Naive thymus-derived CD8-positive, alpha-beta T cell (primary cell): ENCODE measurements at regions not wholly inside any gene's neighbourhood (a gene's known extent, or its start where the extent isn't known, plus 50 kb on each side); places are given as distances from the start of the nearest gene placed in this dataset.

ENCODE experiments used
- ATAC-seq, 2 donors: fragments of 150-1000 bp; cut with Tn5 transposase in 1 of 2; sonication (Bioruptor Pico), chemical (Tn5 transposase) in 1 of 2; 1 replicate in 1 of 2; 2 replicates in 1 of 2; pipeline ENCODE4 v1.10.0; 2021; ENCODE audit warnings: mild to moderate bottlenecking in 2 of 2, moderate library complexity in 2 of 2
- POLR2A ChIA-PET: fragments of 350-600 bp; sonication (Branson Sonifier 250); formaldehyde crosslinking; loops from one replicate; lab custom pipeline; 2021; ENCODE audit warnings: antibody characterized with exemption; lab: Charles Lee
- DNase-seq, 10 donors: peaks; one replicate each; pipeline versions ENCODE4 v3.0.0 to v3.0.0-alpha.2; 2020 to 2022
- H3K27ac Mint-ChIP-seq, 10 donors: one replicate each; pipeline ENCODE4 v1.8.0; 2020 to 2022; ENCODE audit warnings: mild to moderate bottlenecking in 10 of 10, mixed read lengths in 10 of 10, moderate library complexity in 4 of 10, inconsistent platforms in 1 of 10
- H3K27me3 Mint-ChIP-seq, 5 donors: one replicate each; pipeline ENCODE4 v1.8.0; 2021 to 2022; ENCODE audit warnings: mixed read lengths in 5 of 5
- H3K36me3 Mint-ChIP-seq, 3 donors: one replicate each; pipeline ENCODE4 v1.8.0; 2020 to 2022; ENCODE audit warnings: mixed read lengths in 3 of 3, mild to moderate bottlenecking in 2 of 3, inconsistent platforms in 1 of 3
- H3K4me1 Mint-ChIP-seq, 4 donors: one replicate each; pipeline ENCODE4 v1.8.0; 2021 to 2022; ENCODE audit warnings: mixed read lengths in 4 of 4
- H3K4me3 Mint-ChIP-seq, 10 donors: one replicate each; pipeline ENCODE4 v1.8.0; 2020 to 2022; ENCODE audit warnings: mild to moderate bottlenecking in 10 of 10, mixed read lengths in 10 of 10, moderate library complexity in 6 of 10, inconsistent platforms in 1 of 10
- H3K9me3 Mint-ChIP-seq, 9 donors: one replicate each; pipeline ENCODE4 v1.8.0; 2020 to 2022; ENCODE audit warnings: mixed read lengths in 9 of 9, mild to moderate bottlenecking in 3 of 9, inconsistent platforms in 1 of 9, moderate library complexity in 1 of 9

DNA sequence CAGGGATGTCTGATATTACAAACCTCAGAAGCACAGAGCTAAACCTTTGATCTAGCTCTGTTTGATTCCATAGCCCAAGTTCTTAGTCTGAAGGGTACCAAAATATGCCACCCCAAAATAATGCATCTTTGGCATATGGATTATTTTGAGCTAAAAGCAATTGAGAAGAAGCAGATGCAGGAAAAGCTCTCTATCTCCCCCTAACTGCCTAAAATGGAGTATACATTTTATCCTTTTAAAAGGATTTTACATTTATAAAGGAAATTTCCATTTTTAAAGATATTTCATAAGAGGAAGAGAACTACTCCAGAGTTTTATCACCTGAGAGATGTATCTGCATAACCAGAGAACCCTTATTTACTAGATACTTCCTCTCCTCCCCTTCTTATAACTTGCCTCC lies 158.7 kb downstream of the ZNF674 start:
- H3K4me3 Mint-ChIP-seq, result no peak overlapping the region
- POLR2A ChIA-PET, result no interaction called here
- H3K4me1 Mint-ChIP-seq, result no peaks in the 10 kb centered on the region
- peaks cover 0 to 1% (median 0%) of the 10 kb centered on the region in 5 donors for H3K27me3 Mint-ChIP-seq
- no peak overlapping the region for H3K27ac Mint-ChIP-seq
- peaks cover 0 to 11% (median 0%) of the 10 kb centered on the region in 9 donors for H3K9me3 Mint-ChIP-seq
- ATAC-seq (no peak), DNase-seq (no peak)
- peaks cover 0 to 4% (median 0%) of the 10 kb centered on the region in 3 donors for H3K36me3 Mint-ChIP-seq

DNA sequence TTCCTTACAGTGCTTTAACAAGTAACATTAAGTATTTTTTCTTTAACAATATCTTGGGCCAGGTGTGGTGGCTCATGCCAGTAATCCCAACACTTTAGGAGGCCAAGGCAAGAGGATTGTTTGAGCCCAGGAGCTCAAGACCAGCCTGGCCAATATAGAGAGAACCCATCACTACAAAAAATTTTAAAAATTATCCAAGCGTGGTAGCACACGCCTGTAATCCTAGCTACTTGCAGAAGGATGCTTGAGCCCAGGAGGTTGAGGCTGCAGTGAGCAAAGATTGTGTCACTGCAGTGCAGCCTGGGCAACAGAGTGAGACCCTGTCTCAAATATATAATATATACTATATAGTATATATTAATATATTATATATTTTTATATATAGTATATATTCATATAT lies 162.2 kb downstream of the ZNF674 start:
- H3K4me3 Mint-ChIP-seq, result no peak overlapping the region
- no peak for DNase-seq

DNA sequence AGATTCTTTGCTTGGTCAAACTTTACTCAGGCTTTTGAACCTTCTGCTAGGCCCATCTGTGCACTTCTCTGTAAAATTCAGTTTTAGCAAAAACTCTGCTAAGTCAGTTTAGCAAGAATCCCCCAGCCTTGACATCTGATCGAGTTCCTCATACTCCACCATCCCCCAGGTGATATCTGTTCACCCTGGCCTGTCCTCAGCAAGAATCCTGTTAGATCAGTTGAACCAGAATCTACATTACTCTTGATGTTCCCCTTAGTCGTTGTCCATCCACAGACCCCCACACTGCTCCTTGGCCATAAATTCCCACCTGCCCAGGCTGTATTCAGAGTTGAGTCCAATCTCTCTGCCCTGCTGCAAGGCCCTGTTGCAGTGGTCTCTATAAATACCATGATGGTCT lies 162.6 kb downstream of the ZNF674 start:
- ATAC-seq (no peak), DNase-seq (no peak)
- no peak overlapping the region for H3K4me3 Mint-ChIP-seq
- H3K36me3 Mint-ChIP-seq, result no peaks in the 10 kb centered on the region
- no peaks in the 10 kb centered on the region for H3K9me3 Mint-ChIP-seq
- H3K27ac Mint-ChIP-seq, result no peak overlapping the region
- H3K27me3 Mint-ChIP-seq, result peaks cover 0 to 3% (median 0%) of the 10 kb centered on the region in 5 donors
- no peaks in the 10 kb centered on the region for H3K4me1 Mint-ChIP-seq
- POLR2A ChIA-PET, result no interaction called here

More for the DNA sequence above, 162.2 kb downstream of the ZNF674 start:
- Mint-ChIP-seq H3K27me3 (peaks cover 0 to 3% (median 0%) of the 10 kb centered on the region in 5 donors), H3K4me1 (no peaks in the 10 kb centered on the region), H3K36me3 (no peaks in the 10 kb centered on the region), H3K27ac (no peak overlapping the region), H3K9me3 (no peaks in the 10 kb centered on the region)
- no peak for ATAC-seq
- POLR2A ChIA-PET, result no interaction called here

DNA sequence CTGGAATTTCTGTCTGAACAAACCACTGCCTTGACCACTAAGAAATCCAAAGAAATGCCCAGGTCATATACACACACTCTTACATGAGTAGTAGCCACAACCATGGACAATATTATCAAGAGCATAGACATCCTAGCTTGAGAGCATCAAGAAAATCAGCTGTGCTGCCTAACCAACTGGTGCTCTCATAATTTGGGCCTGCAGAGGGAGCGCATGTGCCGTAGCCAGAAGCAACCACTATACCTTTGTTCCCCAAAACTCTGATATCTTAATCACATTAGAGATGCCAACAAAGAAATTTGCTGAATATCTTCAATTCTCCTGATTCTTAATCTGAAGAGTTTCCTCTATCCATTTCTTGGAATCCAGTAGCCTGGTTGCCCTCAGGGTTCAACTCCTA lies 163.6 kb downstream of the ZNF674 start:
- DNase-seq (peak in 4 of 10 donors; percentile 2 to 17 (median 6)), ATAC-seq (peak in 1 of 2 donors; percentile 32)
- Mint-ChIP-seq H3K4me1 (no peaks in the 10 kb centered on the region), H3K36me3 (no peaks in the 10 kb centered on the region), H3K9me3 (no peaks in the 10 kb centered on the region), H3K27me3 (peaks cover 0 to 3% (median 0%) of the 10 kb centered on the region in 5 donors), H3K4me3 (no peak overlapping the region), H3K27ac (peak overlapping the region in 1 of 10 donors; percentile 4)
- POLR2A ChIA-PET, result no interaction called here

DNA sequence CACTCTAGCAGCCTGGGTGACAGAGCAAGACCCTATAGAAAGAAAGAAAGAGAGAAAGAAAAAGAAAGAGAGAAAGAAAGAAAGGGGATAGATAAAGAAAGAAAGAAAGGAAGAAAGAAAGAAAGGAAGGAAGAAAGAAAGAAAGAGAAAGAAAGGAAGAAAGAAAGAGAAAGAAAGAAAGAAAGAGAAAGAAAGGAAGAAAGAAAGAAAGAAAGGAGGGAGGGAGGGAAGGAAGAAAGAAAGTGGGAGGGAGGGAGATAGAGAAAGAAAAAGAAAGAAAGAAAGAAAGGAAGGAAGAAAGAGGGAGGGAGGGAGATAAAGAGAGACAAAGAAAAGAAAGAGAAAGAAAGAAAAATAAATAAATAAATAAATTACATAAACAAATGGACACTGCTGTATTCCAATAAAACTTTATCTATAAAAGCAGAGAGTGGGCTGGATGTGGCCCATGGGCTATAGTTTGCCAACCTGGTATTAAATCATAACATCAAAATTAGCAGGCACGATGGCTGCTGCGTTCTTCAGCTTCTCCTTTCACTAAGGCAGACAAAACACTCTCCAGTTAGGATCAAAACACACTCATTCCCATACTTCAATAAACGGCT lies 165.0 kb downstream of the ZNF674 start:
- POLR2A ChIA-PET, result no interaction called here
- Mint-ChIP-seq H3K4me3 (no peak overlapping the region), H3K27me3 (peaks cover 0 to 3% (median 0%) of the 10 kb centered on the region in 5 donors), H3K4me1 (no peaks in the 10 kb centered on the region), H3K27ac (peak overlapping the region in 1 of 10 donors; percentile 64), H3K9me3 (no peaks in the 10 kb centered on the region), H3K36me3 (no peaks in the 10 kb centered on the region)
- ATAC-seq (no peak), DNase-seq (no peak)

DNA sequence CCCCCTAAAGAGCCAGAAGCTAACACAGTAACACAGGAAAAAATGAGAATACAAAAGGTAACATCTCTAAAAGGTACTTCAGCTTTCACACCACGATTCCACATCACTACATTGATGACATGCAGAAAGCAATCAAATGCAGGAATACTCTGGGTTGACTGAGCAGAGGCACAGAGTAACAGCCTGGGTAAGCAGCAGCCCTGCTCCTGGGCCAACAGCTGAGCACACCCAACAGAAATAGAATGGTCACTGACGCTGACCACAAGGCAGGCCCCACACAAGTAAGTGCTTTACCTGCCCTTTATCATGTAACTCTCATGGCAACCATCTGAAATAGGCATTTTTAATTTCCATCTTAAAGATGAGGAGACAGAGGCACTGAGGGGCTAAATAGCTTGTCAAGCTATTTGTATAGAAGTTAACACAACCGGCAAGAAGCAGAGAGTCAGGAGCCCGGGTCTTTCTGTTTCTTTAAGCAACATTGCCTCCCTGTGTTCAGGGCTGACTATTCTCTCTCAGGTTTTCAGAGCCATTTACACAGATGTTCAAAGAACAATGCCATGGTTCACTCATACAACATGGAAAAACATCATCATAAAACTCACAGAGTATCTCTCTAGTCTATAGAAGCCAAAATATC lies 168.9 kb downstream of the ZNF674 start:
- H3K36me3 Mint-ChIP-seq, result no peaks in the 10 kb centered on the region
- no peaks in the 10 kb centered on the region for H3K9me3 Mint-ChIP-seq
- H3K27me3 Mint-ChIP-seq, result peaks cover 0 to 3% (median 0%) of the 10 kb centered on the region in 5 donors
- no peak overlapping the region for H3K4me3 Mint-ChIP-seq
- POLR2A ChIA-PET, result interaction anchor here (0.7 kb wide), 1 partner anchor 353 kb away, joined by 3 read pairs; no protein-coding TSS in a partner anchor
- DNase-seq (peak in 2 of 10 donors; percentile 2 to 7), ATAC-seq (no peak)
- H3K27ac Mint-ChIP-seq, result no peak overlapping the region
- H3K4me1 Mint-ChIP-seq, result no peaks in the 10 kb centered on the region

DNA sequence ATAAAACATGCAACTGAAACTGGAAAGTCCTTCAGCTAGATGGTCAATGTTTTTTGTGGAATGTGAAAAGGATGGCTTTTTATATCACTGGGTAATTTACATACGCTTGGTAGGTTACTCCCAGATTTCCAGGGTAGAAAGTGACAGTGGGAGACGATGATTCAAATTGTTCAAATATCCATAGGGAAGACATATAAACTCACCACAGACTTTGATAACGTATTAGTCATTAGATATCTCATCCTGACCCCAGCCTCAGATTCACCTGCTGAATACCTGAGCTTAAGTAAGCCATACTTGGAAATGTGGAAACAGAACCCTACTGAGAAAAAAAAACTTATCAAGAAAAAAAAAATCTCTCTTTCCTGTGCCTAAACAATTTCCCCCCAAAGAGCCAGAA lies 169.4 kb downstream of the ZNF674 start:
- H3K9me3 Mint-ChIP-seq, result no peaks in the 10 kb centered on the region
- H3K4me1 Mint-ChIP-seq, result no peaks in the 10 kb centered on the region
- peaks cover 0 to 3% (median 0%) of the 10 kb centered on the region in 5 donors for H3K27me3 Mint-ChIP-seq
- H3K4me3 Mint-ChIP-seq, result no peak overlapping the region
- H3K36me3 Mint-ChIP-seq, result no peaks in the 10 kb centered on the region
- POLR2A ChIA-PET, result interaction anchor here (0.7 kb wide), 1 partner anchor 352 kb away, joined by 3 read pairs; no protein-coding TSS in a partner anchor
- ATAC-seq (no peak), DNase-seq (no peak)
- H3K27ac Mint-ChIP-seq, result no peak overlapping the region

DNA sequence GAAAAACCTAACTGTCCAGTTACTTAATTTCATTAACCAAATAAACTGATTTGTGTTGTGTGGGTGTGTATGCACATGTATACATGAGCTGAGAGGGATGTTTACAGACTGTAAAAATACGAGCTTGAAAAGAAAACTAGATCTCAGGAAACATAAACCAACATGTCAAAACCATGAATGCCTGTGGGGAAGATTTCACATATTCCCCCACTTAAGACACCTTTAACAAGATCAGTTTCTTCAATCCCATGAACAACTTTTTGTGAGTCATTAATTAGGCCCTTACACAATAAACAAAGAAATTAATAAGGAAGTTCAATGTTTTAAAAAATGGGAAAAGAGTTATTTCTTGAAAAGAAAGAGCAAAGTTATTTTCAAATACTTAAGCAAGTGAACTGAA lies 170.8 kb downstream of the ZNF674 start:
- ATAC-seq (no peak), DNase-seq (no peak)
- H3K9me3 Mint-ChIP-seq, result no peaks in the 10 kb centered on the region
- POLR2A ChIA-PET, result no interaction called here
- H3K27ac Mint-ChIP-seq, result peak overlapping the region in 1 of 10 donors; percentile 2
- no peaks in the 10 kb centered on the region for H3K4me1 Mint-ChIP-seq
- H3K36me3 Mint-ChIP-seq, result no peaks in the 10 kb centered on the region
- no peaks in the 10 kb centered on the region for H3K27me3 Mint-ChIP-seq
- no peak overlapping the region for H3K4me3 Mint-ChIP-seq

DNA sequence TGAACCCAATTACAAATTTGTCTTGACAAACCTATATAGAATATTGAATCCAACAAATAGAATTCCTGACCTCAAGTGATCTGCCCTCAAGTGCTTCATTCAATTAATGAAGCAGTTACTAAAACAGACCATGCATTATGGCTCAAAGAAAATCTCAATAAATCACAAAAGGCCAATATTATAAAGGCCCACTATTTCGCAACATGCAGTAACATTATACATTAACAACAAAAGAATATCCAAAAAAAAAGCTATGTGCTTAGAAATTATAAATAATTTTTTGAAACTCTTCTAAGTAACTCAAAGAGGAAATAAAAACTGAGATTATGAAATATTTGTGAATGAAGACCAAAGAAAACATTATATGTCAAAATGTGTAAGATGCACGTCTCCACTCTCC lies 177.7 kb downstream of the ZNF674 start:
- H3K36me3 Mint-ChIP-seq, result peaks cover 0 to 1% (median 0%) of the 10 kb centered on the region in 3 donors
- no peaks in the 10 kb centered on the region for H3K9me3 Mint-ChIP-seq
- POLR2A ChIA-PET, result no interaction called here
- H3K27ac Mint-ChIP-seq, result no peak overlapping the region
- ATAC-seq, result no peak
- no peak overlapping the region for H3K4me3 Mint-ChIP-seq
- no peaks in the 10 kb centered on the region for H3K27me3 Mint-ChIP-seq
- H3K4me1 Mint-ChIP-seq, result no peaks in the 10 kb centered on the region
- DNase-seq, result no peak

DNA sequence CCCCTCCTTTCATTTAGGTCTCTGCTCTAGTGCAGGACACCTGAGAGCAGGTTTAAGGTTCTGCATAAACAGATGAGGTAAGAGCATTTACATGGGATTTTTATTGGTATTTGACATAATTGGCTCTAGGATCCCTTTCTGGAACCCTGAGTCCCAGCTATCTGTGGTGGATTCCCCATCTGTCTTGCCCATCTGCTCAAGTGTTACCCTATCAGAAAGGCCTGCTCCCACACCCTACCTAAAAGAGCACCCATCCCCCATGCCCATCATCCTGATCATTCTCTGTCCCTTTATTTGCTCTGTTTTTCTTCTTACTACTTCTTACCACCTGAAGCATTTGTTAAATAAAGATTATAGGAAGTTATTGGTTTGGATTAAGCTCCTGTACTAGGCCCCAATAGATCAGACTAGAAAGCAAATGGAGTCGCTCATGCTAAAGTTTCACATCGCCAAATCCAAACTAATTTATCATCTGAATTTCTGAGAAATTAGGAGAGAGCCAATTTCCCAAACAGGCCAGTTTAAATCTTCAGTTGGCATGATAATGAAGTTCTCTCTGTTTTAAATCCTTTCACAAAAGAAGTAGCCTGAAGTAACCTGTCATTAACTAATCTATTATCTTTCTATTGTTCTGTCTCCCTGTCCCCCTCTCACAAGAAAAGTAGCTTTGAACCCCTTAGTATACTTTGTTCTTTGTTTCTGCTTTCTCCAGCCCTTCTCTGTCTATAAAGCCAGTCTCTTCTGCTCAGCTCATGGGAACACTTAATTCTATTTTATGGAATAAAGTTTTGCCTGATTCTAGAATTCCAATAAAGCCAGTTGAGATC lies 178.6 kb downstream of the ZNF674 start:
- H3K27me3 Mint-ChIP-seq, result no peaks in the 10 kb centered on the region
- no peaks in the 10 kb centered on the region for H3K9me3 Mint-ChIP-seq
- DNase-seq (no peak), ATAC-seq (no peak)
- H3K4me1 Mint-ChIP-seq, result no peaks in the 10 kb centered on the region
- peaks cover 0 to 1% (median 0%) of the 10 kb centered on the region in 3 donors for H3K36me3 Mint-ChIP-seq
- H3K27ac Mint-ChIP-seq, result no peak overlapping the region
- POLR2A ChIA-PET, result no interaction called here
- H3K4me3 Mint-ChIP-seq, result no peak overlapping the region

DNA sequence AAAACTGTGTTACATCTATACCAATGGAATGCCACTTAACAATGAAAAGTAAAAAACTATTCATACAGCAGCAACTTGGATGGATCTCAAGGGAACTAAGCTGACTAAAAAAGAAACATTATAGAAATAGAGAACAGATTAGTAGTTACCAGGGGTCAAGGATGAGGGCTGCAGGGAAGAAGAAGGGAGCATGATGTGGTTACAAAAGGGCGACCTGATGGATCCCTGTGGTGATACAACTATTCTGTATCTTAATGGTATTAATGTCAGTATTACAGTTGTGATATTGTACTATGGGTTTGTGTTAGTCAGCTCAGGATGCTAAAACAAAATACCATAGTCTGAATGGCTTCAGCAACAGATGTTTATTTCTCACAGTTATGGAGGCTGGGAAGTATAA lies 190.7 kb downstream of the ZNF674 start:
- ATAC-seq, result no peak
- no peaks in the 10 kb centered on the region for H3K4me1 Mint-ChIP-seq
- peaks cover 0 to 7% (median 0%) of the 10 kb centered on the region in 9 donors for H3K9me3 Mint-ChIP-seq
- no peaks in the 10 kb centered on the region for H3K36me3 Mint-ChIP-seq
- no peak for DNase-seq
- no peak overlapping the region for H3K4me3 Mint-ChIP-seq
- POLR2A ChIA-PET, result no interaction called here
- H3K27ac Mint-ChIP-seq, result no peak overlapping the region
- H3K27me3 Mint-ChIP-seq, result no peaks in the 10 kb centered on the region

DNA sequence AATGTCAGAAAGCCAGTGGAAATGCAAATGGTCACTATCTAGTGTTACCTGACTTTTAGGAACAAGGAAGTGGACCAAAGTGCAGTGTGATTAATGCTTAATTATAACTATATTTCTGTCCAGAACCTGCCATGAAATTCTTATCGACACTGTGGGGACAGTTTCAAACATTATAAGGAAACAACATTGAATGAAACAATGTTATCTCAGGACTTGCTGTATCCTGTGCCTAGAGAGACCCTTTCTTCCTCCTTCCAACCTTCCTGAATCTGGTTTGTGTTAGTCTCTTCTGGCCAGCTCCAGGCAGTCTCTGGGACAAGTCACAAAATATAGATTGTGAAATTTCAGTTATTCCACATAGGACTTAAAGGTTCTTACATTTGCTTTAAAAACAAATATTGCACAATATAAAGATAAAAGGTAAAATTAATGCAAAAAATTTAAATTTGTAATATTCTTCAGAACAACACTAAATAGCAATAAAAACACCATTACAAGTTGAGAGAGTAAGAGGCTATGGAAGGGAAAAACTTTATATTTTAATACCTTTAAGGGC lies 203.4 kb downstream of the ZNF674 start:
- ATAC-seq (no peak), DNase-seq (no peak)
- H3K27ac Mint-ChIP-seq, result no peak overlapping the region
- H3K4me3 Mint-ChIP-seq, result no peak overlapping the region
- POLR2A ChIA-PET, result no interaction called here
- no peaks in the 10 kb centered on the region for H3K4me1 Mint-ChIP-seq
- H3K36me3 Mint-ChIP-seq, result peaks cover 0 to under 1% (median 0%) of the 10 kb centered on the region in 3 donors
- H3K27me3 Mint-ChIP-seq, result peaks cover 0 to 2% (median 0%) of the 10 kb centered on the region in 5 donors
- peaks cover 0 to 7% (median 0%) of the 10 kb centered on the region in 9 donors for H3K9me3 Mint-ChIP-seq

DNA sequence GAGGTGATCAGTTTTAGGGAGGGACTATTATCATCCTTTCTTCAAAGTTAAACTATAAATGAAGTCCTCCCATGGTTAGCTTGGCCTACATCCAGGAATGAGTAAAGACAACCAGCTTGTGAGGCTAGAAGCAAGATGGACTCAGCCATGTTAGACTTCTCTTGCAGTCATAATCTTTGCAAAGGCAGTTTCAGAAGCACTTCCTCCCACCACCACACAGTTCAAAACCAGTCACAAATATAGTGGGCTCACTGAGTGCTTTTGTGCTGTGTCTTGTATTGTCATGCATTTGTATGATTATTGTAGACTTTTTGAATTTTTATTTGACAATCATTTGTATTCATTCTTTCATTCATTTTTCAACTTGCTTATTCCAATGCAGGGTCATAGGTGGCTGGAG lies 204.5 kb downstream of the ZNF674 start:
- ATAC-seq (no peak), DNase-seq (no peak)
- Mint-ChIP-seq H3K9me3 (peaks cover 0 to 4% (median 0%) of the 10 kb centered on the region in 9 donors), H3K36me3 (peaks cover 0 to 4% (median 0%) of the 10 kb centered on the region in 3 donors), H3K4me3 (no peak overlapping the region), H3K4me1 (no peaks in the 10 kb centered on the region), H3K27ac (no peak overlapping the region), H3K27me3 (peaks cover 0 to 2% (median 0%) of the 10 kb centered on the region in 5 donors)
- POLR2A ChIA-PET, result no interaction called here
